Heart left ventricle (tissue), 16 donors: ENCODE measurements at regions not wholly inside any gene's neighbourhood (a gene's known extent, or its start where the extent isn't known, plus 50 kb on each side); places are given as distances from the start of the nearest gene placed in this dataset.

ENCODE experiments used
- ATAC-seq, 4 donors: fragments of 200-7000 bp; cut with Tn5 transposase; one replicate each; pipeline ENCODE4 v1.9.1; 2020 to 2022; ENCODE audit warnings: moderate library complexity in 4 of 4, mild to moderate bottlenecking in 3 of 4, moderate number of reproducible peaks in 1 of 4
- DNase-seq, 5 donors: peaks; one replicate each; pipeline ENCODE4 v3.0.0-alpha.2; 2020
- H3K27ac ChIP-seq, 12 donors: fragments of 200-600 bp; sonication (generic) in 4 of 12; one replicate each; pipeline versions ENCODE4 v1.5.0 to v1.8.0; 2016 to 2022; ENCODE audit warnings: mild to moderate bottlenecking in 2 of 12
- H3K27me3 ChIP-seq, 9 donors: fragments of 200-600 bp; sonication (generic) in 2 of 9; one replicate each; pipeline versions ENCODE4 v1.5.1 to v1.8.0; 2016 to 2022; ENCODE audit warnings: mild to moderate bottlenecking in 3 of 9
- H3K36me3 ChIP-seq, 9 donors: fragments of 200-600 bp; sonication (generic) in 2 of 9; one replicate each; pipeline versions ENCODE4 v1.5.0 to v1.8.0; 2018 to 2022; ENCODE audit warnings: mild to moderate bottlenecking in 2 of 9
- H3K4me1 ChIP-seq, 12 donors: fragments of 200-600 bp; sonication (generic) in 4 of 12; one replicate each; pipeline versions ENCODE4 v1.5.0 to v1.8.0; 2016 to 2022; ENCODE audit warnings: mild to moderate bottlenecking in 3 of 12
- H3K4me3 ChIP-seq, 12 donors: fragments of 200-600 bp; sonication (generic) in 4 of 12; one replicate each; pipeline versions ENCODE4 v1.5.0 to v1.8.0; 2017 to 2022; ENCODE audit warnings: mild to moderate bottlenecking in 9 of 12, moderate library complexity in 4 of 12
- H3K9me3 ChIP-seq, 12 donors: fragments of 200-600 bp; sonication (generic) in 4 of 12; one replicate each; pipeline versions ENCODE4 v1.5.0 to v1.8.0; 2016 to 2022; ENCODE audit warnings: mild to moderate bottlenecking in 1 of 12
- CTCF ChIP-seq, 12 donors: fragments of 200-600 bp; sonication (generic) in 4 of 12; IDR thresholded peaks; one replicate each; pipeline versions ENCODE4 v1.5.0 to v1.8.0; 2018 to 2022; ENCODE audit warnings: antibody characterized with exemption in 12 of 12, mild to moderate bottlenecking in 5 of 12
- POLR2A ChIP-seq, 2 donors: fragments of 450-650 bp; IDR thresholded peaks; one replicate each; pipeline ENCODE4 v1.6.1; 2017; ENCODE audit warnings: antibody characterized with exemption in 2 of 2, mild to moderate bottlenecking in 2 of 2, moderate library complexity in 2 of 2
- WGBS, 4 donors: extraction: QIAGEN DNeasy Blood & Tissue Kit in 2 of 4; methylation state at CpG; one replicate each; pipeline versions ENCODE4 v1.1.5 to v1.1.7; 2013 to 2018; 5-methylcytosine and 5-hydroxymethylcytosine counted together
- intact Hi-C, 10 donors: fragments of 100-400 bp; cut with DNase I; formaldehyde crosslinking; loops; one replicate each; pipeline versions ENCODE4 v1.11.1 to v1.14.2; 2022
- donor health status: ischemic (EF 13 %, LVEDD 7.1; RV severe dilation, severe dysfunction).
- donor health status: healthy with polysubstance abuse.
- donor health status: DM: no; HTN: yes; CAD: no.
- donor health status: DM: no; HTN: no; CAD: no.
- donor health status: ischemic (EF 25% LVEDD 6.9; RV normal size, moderate dysfunction).
- donor health status: ischemic (EF 25% LVEDD 5.7; RV mildly dilated, moderate dysfunction).
- donor health status: healthy.
- donor health status: DM: yes; HTN: yes; CAD: no.
- donor health status: ischemic (EF 35%, LVEDD 5.7; RV mildly dilated, moderate dysfunction).
- donor health status: nonischemic (EF 11% LVEDD 7.7; RV severe dilation, severe dysfunction).
- donor health status: DM: yes; HTN: yes; CAD: no.
- donor health status: PGD.
- donor health status: ischemic (EF 29% LVEDD 5.4; RV normal size, mild dysfunction).
- donor health status: nonischemic (EF 23%, LVEDD 6.1; RV moderate dilation, normal function).

- ATAC-seq (no peak), DNase-seq (no peak)
- intact Hi-C loops, result no loop called here
- no peak overlapping the region for H3K27ac ChIP-seq
- peaks cover 0 to 32% (median 13%) of the 10 kb centered on the region in 12 donors for H3K9me3 ChIP-seq
- 57 to 66% (median 61%) methylated on average over 3 of the region's 3 CpGs for WGBS, 4 donors
- no peaks in the 10 kb centered on the region for H3K27me3 ChIP-seq
- H3K36me3 ChIP-seq, result no peaks in the 10 kb centered on the region
- H3K4me1 ChIP-seq, result no peaks in the 10 kb centered on the region
- no peak overlapping the region for H3K4me3 ChIP-seq
- TF ChIP-seq POLR2A (IDR thresholded peaks at IDR 0.05) (no peak), CTCF (IDR thresholded peaks at IDR 0.05) (no peak)
Measured at GRCh38 chr11:97865424-97866012, 1155.2 kb upstream of the CNTN5 start.

- Histone ChIP-seq H3K36me3 (no peaks in the 10 kb centered on the region), H3K27me3 (no peaks in the 10 kb centered on the region)
Measured at GRCh38 chr11:97871816-97872215, 1148.9 kb upstream of the CNTN5 start.

GRCh38 chr11:97880209-97880608 is 1140.5 kb upstream of the CNTN5 start:
- TF ChIP-seq CTCF (IDR thresholded peaks at IDR 0.05) (no peak), POLR2A (IDR thresholded peaks at IDR 0.05) (no peak)
- no peak overlapping the region for H3K27ac ChIP-seq
- H3K4me3 ChIP-seq, result no peak overlapping the region
- no peaks in the 10 kb centered on the region for H3K4me1 ChIP-seq
- no peaks in the 10 kb centered on the region for H3K27me3 ChIP-seq
- intact Hi-C loops, result no loop called here
- H3K9me3 ChIP-seq, result peaks cover 0 to 11% (median 2%) of the 10 kb centered on the region in 12 donors
- no peak for ATAC-seq
- no peak for DNase-seq
- no peaks in the 10 kb centered on the region for H3K36me3 ChIP-seq

More at GRCh38 chr11:97871816-97872215, 1148.9 kb upstream of the CNTN5 start:
- intact Hi-C loops, result no loop called here
- no peak for DNase-seq
- no peak overlapping the region for H3K27ac ChIP-seq
- ATAC-seq, result no peak
- TF ChIP-seq POLR2A (IDR thresholded peaks at IDR 0.05), result no peak
- no peak for TF ChIP-seq CTCF (IDR thresholded peaks at IDR 0.05)
- H3K4me1 ChIP-seq, result no peaks in the 10 kb centered on the region
- H3K9me3 ChIP-seq, result peaks cover 0 to 35% (median 16%) of the 10 kb centered on the region in 12 donors
- H3K4me3 ChIP-seq, result no peak overlapping the region

- H3K9me3 ChIP-seq, result peaks cover 0 to 11% (median 2%) of the 10 kb centered on the region in 12 donors
- no peaks in the 10 kb centered on the region for H3K36me3 ChIP-seq
- ATAC-seq, result no peak
- TF ChIP-seq CTCF (IDR thresholded peaks at IDR 0.05) (no peak), POLR2A (IDR thresholded peaks at IDR 0.05) (no peak)
- intact Hi-C loops, result no loop called here
- WGBS, 4 donors, result 60 to 85% (median 69%) methylated on average over 2 of the region's 2 CpGs
- no peak overlapping the region for H3K4me3 ChIP-seq
- no peaks in the 10 kb centered on the region for H3K4me1 ChIP-seq
- H3K27me3 ChIP-seq, result no peaks in the 10 kb centered on the region
- no peak overlapping the region for H3K27ac ChIP-seq
- no peak for DNase-seq
Measured at GRCh38 chr11:97883086-97883485, 1137.7 kb upstream of the CNTN5 start.
